Upper lobe of right lung (tissue), 1 donor: ENCODE measurements at regions not wholly inside any gene's neighbourhood (a gene's known extent, or its start where the extent isn't known, plus 50 kb on each side); places are given as distances from the start of the nearest gene placed in this dataset.

Experiments
- ATAC-seq: fragments of 200-7000 bp; cut with Tn5 transposase; one replicate; pipeline ENCODE4 v1.9.1; 2020; ENCODE audit warnings: mild to moderate bottlenecking, moderate library complexity
- DNase-seq: peaks from one replicate; pipeline ENCODE4 v3.0.0-alpha.2; 2020
- H3K27ac ChIP-seq: fragments of 200-600 bp; one replicate; pipeline ENCODE4 v1.8.0; 2022
- H3K27me3 ChIP-seq: fragments of 200-600 bp; one replicate; pipeline ENCODE4 v1.8.0; 2022; ENCODE audit warnings: mild to moderate bottlenecking
- H3K36me3 ChIP-seq: fragments of 200-600 bp; one replicate; pipeline ENCODE4 v1.8.0; 2022
- H3K4me1 ChIP-seq: fragments of 200-600 bp; one replicate; pipeline ENCODE4 v1.8.0; 2022
- H3K4me3 ChIP-seq: fragments of 200-600 bp; one replicate; pipeline ENCODE4 v1.8.0; 2022; ENCODE audit warnings: mild to moderate bottlenecking
- H3K9me3 ChIP-seq: fragments of 200-600 bp; one replicate; pipeline ENCODE4 v1.8.0; 2022
- intact Hi-C: fragments of 100-400 bp; cut with DNase I; formaldehyde crosslinking; loops from one replicate; pipeline ENCODE4 v1.11.0; 2022
- TF ChIP-seq, protein P1 (sequence below): fragments of 200-600 bp; IDR thresholded peaks from one replicate; pipeline ENCODE4 v1.8.0; 2022; ENCODE audit warnings: antibody characterized with exemption
- donor health status: DM: no; HTN: yes; CAD: no; lungs with severe emphysema.

DNA sequence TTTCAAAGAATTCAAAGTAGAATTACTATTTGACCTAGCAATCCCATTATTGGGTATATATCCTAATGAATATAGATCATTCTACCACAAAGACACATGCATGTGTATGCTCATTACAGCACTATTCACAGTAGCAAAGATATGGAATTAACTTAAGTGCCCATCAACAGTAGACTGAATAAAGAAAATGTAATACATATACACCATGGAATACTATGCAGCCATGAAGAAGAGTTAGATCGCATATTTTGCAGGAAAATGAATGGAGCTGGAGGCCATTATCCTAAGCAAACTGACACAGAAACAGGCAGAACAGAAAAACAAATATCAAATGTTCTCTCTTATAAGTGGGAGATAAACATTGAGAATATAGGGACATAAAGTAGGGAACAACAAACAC, 519.2 kb upstream of the REG3G start:
- Histone ChIP-seq H3K4me1 (no peaks in the 10 kb centered on the region), H3K27ac (no peak overlapping the region), H3K36me3 (no peaks in the 10 kb centered on the region), H3K27me3 (no peaks in the 10 kb centered on the region), H3K4me3 (no peak overlapping the region), H3K9me3 (no peaks in the 10 kb centered on the region)
- DNase-seq (no peak), ATAC-seq (no peak)
- TF ChIP-seq, protein P1, sequence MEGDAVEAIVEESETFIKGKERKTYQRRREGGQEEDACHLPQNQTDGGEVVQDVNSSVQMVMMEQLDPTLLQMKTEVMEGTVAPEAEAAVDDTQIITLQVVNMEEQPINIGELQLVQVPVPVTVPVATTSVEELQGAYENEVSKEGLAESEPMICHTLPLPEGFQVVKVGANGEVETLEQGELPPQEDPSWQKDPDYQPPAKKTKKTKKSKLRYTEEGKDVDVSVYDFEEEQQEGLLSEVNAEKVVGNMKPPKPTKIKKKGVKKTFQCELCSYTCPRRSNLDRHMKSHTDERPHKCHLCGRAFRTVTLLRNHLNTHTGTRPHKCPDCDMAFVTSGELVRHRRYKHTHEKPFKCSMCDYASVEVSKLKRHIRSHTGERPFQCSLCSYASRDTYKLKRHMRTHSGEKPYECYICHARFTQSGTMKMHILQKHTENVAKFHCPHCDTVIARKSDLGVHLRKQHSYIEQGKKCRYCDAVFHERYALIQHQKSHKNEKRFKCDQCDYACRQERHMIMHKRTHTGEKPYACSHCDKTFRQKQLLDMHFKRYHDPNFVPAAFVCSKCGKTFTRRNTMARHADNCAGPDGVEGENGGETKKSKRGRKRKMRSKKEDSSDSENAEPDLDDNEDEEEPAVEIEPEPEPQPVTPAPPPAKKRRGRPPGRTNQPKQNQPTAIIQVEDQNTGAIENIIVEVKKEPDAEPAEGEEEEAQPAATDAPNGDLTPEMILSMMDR: no peak
- intact Hi-C loops: no loop called here

DNA sequence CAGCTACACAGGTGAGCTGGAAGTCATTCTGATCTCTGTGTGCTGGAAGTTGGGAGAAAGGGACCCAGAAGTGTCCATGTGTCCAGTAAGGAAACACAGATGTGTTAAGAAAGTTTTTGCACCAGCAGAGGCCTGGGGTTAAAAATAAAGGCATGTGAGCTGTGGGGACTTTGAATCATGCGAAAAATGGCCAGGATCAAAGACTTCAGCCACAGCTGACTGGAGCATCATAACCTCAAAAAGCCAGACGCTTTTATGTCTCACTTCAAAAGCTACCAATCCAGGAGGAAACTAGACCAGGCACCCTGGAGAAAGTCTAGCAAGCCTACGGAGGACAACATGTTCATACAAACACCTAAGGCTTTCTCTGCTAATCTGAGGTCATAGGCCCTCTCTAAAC, 503.6 kb upstream of the REG3G start:
- intact Hi-C loops: no loop called here
- DNase-seq (no peak), ATAC-seq (no peak)
- TF ChIP-seq, protein P1: no peak
- H3K4me1 ChIP-seq: no peaks in the 10 kb centered on the region
- no peaks in the 10 kb centered on the region for H3K9me3 ChIP-seq
- no peak overlapping the region for H3K27ac ChIP-seq
- H3K27me3 ChIP-seq: no peaks in the 10 kb centered on the region
- H3K4me3 ChIP-seq: no peak overlapping the region
- no peaks in the 10 kb centered on the region for H3K36me3 ChIP-seq

DNA sequence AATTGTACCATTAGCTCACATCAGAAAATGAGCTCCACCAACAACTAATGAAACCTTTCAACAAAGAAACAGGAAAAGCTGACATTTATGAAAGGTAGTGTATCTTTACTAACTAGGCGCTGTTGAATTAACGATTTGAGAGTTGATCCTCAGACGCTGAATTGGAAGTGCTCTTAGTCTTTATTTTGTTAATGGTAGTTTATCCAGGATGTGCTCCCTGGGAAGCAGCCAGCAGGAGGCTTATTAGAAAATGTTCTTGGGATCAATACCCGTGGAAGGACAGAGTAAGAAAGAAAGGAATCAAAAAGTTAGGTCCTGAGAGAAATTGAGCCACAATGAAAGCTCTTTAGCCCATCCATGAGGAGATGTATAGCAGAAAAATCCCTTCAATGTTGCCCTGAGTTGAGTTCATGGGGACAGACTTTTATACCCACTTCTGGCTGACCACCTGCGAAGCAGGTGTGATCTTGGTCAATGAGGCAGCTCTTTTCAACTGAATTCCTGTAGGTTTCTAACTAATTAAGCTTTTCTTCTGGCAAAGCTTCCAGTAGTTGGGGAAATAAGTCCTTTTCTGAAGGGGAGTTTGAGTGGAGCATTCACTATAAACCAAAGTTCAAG, 492.6 kb upstream of the REG3G start:
- no peaks in the 10 kb centered on the region for H3K36me3 ChIP-seq
- no peak for ATAC-seq
- TF ChIP-seq, protein P1: no peak
- no peaks in the 10 kb centered on the region for H3K27me3 ChIP-seq
- intact Hi-C loops: no loop called here
- no peaks in the 10 kb centered on the region for H3K4me1 ChIP-seq
- no peak overlapping the region for H3K4me3 ChIP-seq
- H3K27ac ChIP-seq: no peak overlapping the region
- DNase-seq: no peak
- H3K9me3 ChIP-seq: no peaks in the 10 kb centered on the region

DNA sequence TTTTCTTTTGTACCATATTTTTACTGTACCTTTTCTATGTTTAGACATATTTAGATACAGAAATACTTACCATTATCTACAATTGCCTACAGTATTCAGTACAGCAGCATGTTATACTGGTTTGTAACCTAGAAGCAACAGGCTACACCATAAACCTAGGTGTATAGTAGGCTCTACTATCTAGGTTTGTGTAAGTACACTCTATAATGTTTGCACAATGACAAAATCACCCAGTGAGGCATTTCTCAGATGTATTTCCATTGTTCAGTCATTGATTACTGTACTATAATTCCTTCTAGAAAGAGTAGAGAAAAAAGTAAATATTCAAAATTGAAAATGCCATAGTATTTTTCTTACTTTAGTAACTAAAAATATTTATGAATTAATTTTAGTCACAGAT, 490.1 kb upstream of the REG3G start:
- Histone ChIP-seq H3K27ac (no peak overlapping the region), H3K36me3 (no peaks in the 10 kb centered on the region), H3K4me1 (no peaks in the 10 kb centered on the region), H3K9me3 (no peaks in the 10 kb centered on the region), H3K4me3 (no peak overlapping the region), H3K27me3 (no peaks in the 10 kb centered on the region)
- ATAC-seq: no peak
- intact Hi-C loops: no loop called here
- DNase-seq: no peak
- TF ChIP-seq, protein P1: no peak

DNA sequence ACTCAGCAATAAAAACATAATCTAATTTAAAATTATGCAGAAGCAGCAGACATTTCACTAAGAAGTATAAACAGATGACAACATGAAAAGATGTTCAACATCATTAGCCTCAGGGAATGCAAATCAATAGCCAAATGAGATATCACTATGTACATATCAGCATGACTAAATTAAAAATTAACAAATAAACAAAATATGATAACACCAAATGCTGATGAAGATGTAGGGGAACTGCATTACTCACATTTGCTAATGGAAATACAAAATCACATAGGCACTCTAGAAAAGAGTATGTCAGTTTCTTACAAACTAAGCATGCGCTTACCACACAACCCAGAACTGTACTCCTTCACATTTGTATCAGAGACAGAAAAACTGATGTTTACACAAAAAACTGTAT, 487.2 kb upstream of the REG3G start:
- TF ChIP-seq, protein P1: no peak
- no peaks in the 10 kb centered on the region for H3K4me1 ChIP-seq
- no peak overlapping the region for H3K27ac ChIP-seq
- no peaks in the 10 kb centered on the region for H3K27me3 ChIP-seq
- no peaks in the 10 kb centered on the region for H3K36me3 ChIP-seq
- H3K9me3 ChIP-seq: no peaks in the 10 kb centered on the region
- ATAC-seq (no peak), DNase-seq (no peak)
- intact Hi-C loops: no loop called here
- no peak overlapping the region for H3K4me3 ChIP-seq

DNA sequence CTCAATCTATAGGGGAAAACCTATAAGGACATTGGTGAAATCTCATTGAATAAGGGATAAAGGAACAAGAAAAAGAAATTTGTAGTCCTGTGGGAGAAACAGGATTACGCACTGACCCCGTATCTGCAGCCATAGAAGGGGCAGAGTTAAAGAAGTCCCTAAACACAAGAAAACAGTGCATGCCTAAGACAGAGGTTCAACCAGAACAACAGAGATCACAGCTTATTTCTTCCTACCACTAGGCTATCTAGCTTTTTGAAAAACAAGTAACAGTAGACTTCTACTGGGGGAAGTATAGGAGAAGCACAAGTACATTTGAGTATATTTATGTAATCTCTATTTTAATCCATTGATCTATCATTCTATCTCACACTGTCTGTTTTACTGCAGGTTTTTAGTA, 485.2 kb upstream of the REG3G start:
- no peaks in the 10 kb centered on the region for H3K36me3 ChIP-seq
- TF ChIP-seq, protein P1: no peak
- no peak for DNase-seq
- no peaks in the 10 kb centered on the region for H3K27me3 ChIP-seq
- H3K4me1 ChIP-seq: no peaks in the 10 kb centered on the region
- H3K4me3 ChIP-seq: no peak overlapping the region
- H3K9me3 ChIP-seq: no peaks in the 10 kb centered on the region
- ATAC-seq: no peak
- no peak overlapping the region for H3K27ac ChIP-seq
- intact Hi-C loops: no loop called here
